ENCODE measurements at regions not wholly inside any gene's neighbourhood (a gene's known extent, or its start where the extent isn't known, plus 50 kb on each side); places are given as distances from the start of the nearest gene placed in this dataset.

- TF ChIP-seq POLR2A (IDR thresholded peaks at IDR 0.05): no peak
- TF ChIP-seq CTCF (IDR thresholded peaks at IDR 0.05): no peak
Observed at GRCh38 chr1:177794376-177794991, 175.4 kb downstream of the SEC16B start.

Measured in tibial nerve (tissue), 3 donors.